ENCODE measurements at regions not wholly inside any gene's neighbourhood (a gene's known extent, or its start where the extent isn't known, plus 50 kb on each side); places are given as distances from the start of the nearest gene placed in this dataset.

GRCh38 chr10:58070956-58071355, 196.7 kb downstream of the IPMK start (continued):
- no peak for TF ChIP-seq NKRF (conservative IDR thresholded peaks at IDR 0.05)
- TF ChIP-seq NR2F1 (conservative IDR thresholded peaks at IDR 0.05) = no peak
- no peak for TF ChIP-seq BCLAF1 (IDR thresholded peaks at IDR 0.05)
- no peak for TF ChIP-seq CHD4 (IDR thresholded peaks at IDR 0.05)
- TF ChIP-seq BACH1 (IDR thresholded peaks at IDR 0.05; ENCODE audit: borderline replicate concordance) = no peak
- no peak for TF ChIP-seq BHLHE40 (IDR thresholded peaks at IDR 0.05; ENCODE audit: borderline replicate concordance in 1 of 2, low read depth in 2 of 2, low read length in 1 of 2)
- TF ChIP-seq IKZF1 (conservative IDR thresholded peaks at IDR 0.05) = no peak
- no peak for TF ChIP-seq ATF2 (IDR thresholded peaks at IDR 0.05; ENCODE audit: low read length)
- no peak for TF ChIP-seq SPI1 (IDR thresholded peaks at IDR 0.05; ENCODE audit: borderline replicate concordance, insufficient read depth, low read depth, low read length)

Data from GM12878 (cell line).